HepG2 (cell line): ENCODE measurements at regions not wholly inside any gene's neighbourhood (a gene's known extent, or its start where the extent isn't known, plus 50 kb on each side); places are given as distances from the start of the nearest gene placed in this dataset.

ENCODE experiments used
- ATAC-seq: fragments of 200-7000 bp; cut with Tn5 transposase; 3 replicates; pipeline ENCODE4 v1.9.1; 2020; ENCODE audit warnings: mild to moderate bottlenecking, moderate library complexity
- BruUV-seq: library from RNA; stranded (reverse); fragments of 400-500 nt; replicated peaks from 2 replicates; lab custom pipeline; 2021; lab: Mats Ljungman, UMichigan
- CTCF ChIA-PET: fragments of 300-600 bp; formaldehyde crosslinking; extraction: SDS; loops from one replicate; lab custom pipeline; 2021; ENCODE audit warnings: low total read pairs, inconsistent platforms, low intra/inter-chr PET ratio; lab: Yijun Ruan, JAX
- POLR2A ChIA-PET: fragments of 350-600 bp; sonication (Branson Sonifier 250); formaldehyde crosslinking; loops from one replicate; lab custom pipeline; 2020; ENCODE audit warnings: antibody characterized with exemption, inconsistent platforms; lab: Yijun Ruan, JAX
- DNase-seq: peaks from one replicate; pipeline ENCODE4 v3.0.0-alpha.2; 2015; ENCODE audit warnings: low spot score
- FAIRE-seq: peaks from 3 replicates; lab custom pipeline; 2011; peaks lifted over from hg19 to GRCh38; lab: Jason Lieb, UNC
- H2AFZ ChIP-seq: one replicate; pipeline ENCODE4 v1.6.1; 2011; ENCODE audit warnings: low read length, inconsistent platforms
- H3K27ac ChIP-seq: fragments of 300-600 bp; 3 replicates; pipeline ENCODE4 v1.8.0; 2011; ENCODE audit warnings: mixed run types, mild to moderate bottlenecking, mixed read lengths, low read length, inconsistent platforms; ENCODE audit not compliant: insufficient read depth; ENCODE audit errors: extremely low read length
- H3K27me3 ChIP-seq, 2 experiments: fragments of 200-600 bp in 1 of 2; 2 replicates in 1 of 2; 3 replicates in 1 of 2; pipeline versions ENCODE4 v1.6.0 to v1.8.0; 2011; ENCODE audit warnings: low read length in 2 of 2, mild to moderate bottlenecking in 2 of 2, moderate library complexity in 2 of 2, inconsistent platforms in 1 of 2; ENCODE audit not compliant: insufficient read depth in 2 of 2, control insufficient read depth in 1 of 2
- H3K36me3 ChIP-seq, 2 experiments: fragments of 200-600 bp in 1 of 2; replicated peaks in 1 of 2; 2 replicates in 1 of 2; 3 replicates in 1 of 2; pipeline versions ENCODE4 v1.5.1 to v1.8.0; 2011; ENCODE audit warnings: low read length in 2 of 2, inconsistent platforms in 1 of 2; ENCODE audit not compliant: insufficient read depth in 2 of 2, control insufficient read depth in 1 of 2
- H3K4me1 ChIP-seq: 2 replicates; pipeline ENCODE4 v1.5.1; 2012; ENCODE audit warnings: low read length, inconsistent platforms; ENCODE audit not compliant: insufficient read depth
- H3K4me2 ChIP-seq: 2 replicates; pipeline ENCODE4 v1.6.0; 2011; ENCODE audit warnings: low read depth, low read length, inconsistent platforms
- H3K4me3 ChIP-seq, 3 experiments: fragments of 200-600 bp in 1 of 3; sonication (generic), shearing (Covaris generic) in 1 of 3; replicated peaks in 1 of 3; 2 replicates each; pipeline ENCODE4 v1.5.1; 2011 to 2016; ENCODE audit warnings: low read length in 3 of 3, inconsistent platforms in 2 of 3, low read depth in 2 of 3, mild to moderate bottlenecking in 2 of 3, control low read depth in 1 of 3, mixed read lengths in 1 of 3; ENCODE audit not compliant: insufficient read depth in 1 of 3
- H3K79me2 ChIP-seq: one replicate; pipeline ENCODE4 v1.6.1; 2011; ENCODE audit warnings: low read length, inconsistent platforms; ENCODE audit not compliant: insufficient read depth
- H3K9ac ChIP-seq: 2 replicates; pipeline ENCODE4 v1.6.0; 2011; ENCODE audit warnings: mild to moderate bottlenecking, low read depth, low read length, inconsistent platforms; ENCODE audit not compliant: insufficient read depth
- H3K9me3 ChIP-seq: 2 replicates; pipeline ENCODE4 v1.5.1; 2012; ENCODE audit warnings: mild to moderate bottlenecking, low read length
- H4K20me1 ChIP-seq: 2 replicates; pipeline ENCODE4 v1.6.0; 2011; ENCODE audit warnings: inconsistent platforms, mild to moderate bottlenecking, low read length, moderate library complexity; ENCODE audit not compliant: insufficient read depth
- CAMTA2 ChIP-seq: sonication (generic); formaldehyde crosslinking; IDR thresholded peaks from 2 replicates; pipeline ENCODE4 v1.4.0; 2020; ENCODE audit warnings: mild to moderate bottlenecking, missing genetic modification reagents, borderline replicate concordance
- TOPORS ChIP-seq: sonication (generic); formaldehyde crosslinking; IDR thresholded peaks from 2 replicates; pipeline ENCODE4 v1.8.0; 2023; ENCODE audit warnings: mild to moderate bottlenecking, missing genetic modification reagents
- ZNF12 ChIP-seq: sonication (generic); formaldehyde crosslinking; IDR thresholded peaks from 2 replicates; pipeline ENCODE4 v1.5.0; 2020; ENCODE audit warnings: missing genetic modification reagents
- ZNF747 ChIP-seq: sonication (generic); formaldehyde crosslinking; IDR thresholded peaks from 2 replicates; pipeline ENCODE4 v1.8.1; 2023; ENCODE audit warnings: missing genetic modification reagents, mild to moderate bottlenecking, borderline replicate concordance
- WGBS: methylation state at CpG from one replicate; pipeline ENCODE4 v1.1.6; 2017; ENCODE audit warnings: low lambda C conversion rate; 5-methylcytosine and 5-hydroxymethylcytosine counted together
- in situ Hi-C: cut with HindIII; loops from 2 replicates; pipeline ENCODE4 v1.10.0; 2017; ENCODE audit warnings: low pct_unique_long_range_greater_than_20kb; ENCODE audit not compliant: extremely low pct_ligation_motif_present
- intact Hi-C: fragments of 100-400 bp; cut with micrococcal nuclease; formaldehyde crosslinking; loops from one replicate; pipeline ENCODE4 v1.10.0; 2022; ENCODE audit not compliant: unreplicated experiment
- TF ChIP-seq, protein P1 (sequence below): IDR thresholded peaks from 2 replicates; pipeline ENCODE4 v1.6.1; 2012; ENCODE audit warnings: inconsistent platforms
- TF ChIP-seq, protein P2 (sequence below): sonication (generic); formaldehyde crosslinking; IDR thresholded peaks from 2 replicates; pipeline ENCODE4 v1.4.0; 2020; ENCODE audit warnings: missing genetic modification reagents
- TF ChIP-seq, protein P3 (sequence below): sonication (generic); formaldehyde crosslinking; IDR thresholded peaks from 2 replicates; pipeline ENCODE4 v1.5.1; 2020; ENCODE audit warnings: mild to moderate bottlenecking, moderate library complexity, missing genetic modification reagents

DNA sequence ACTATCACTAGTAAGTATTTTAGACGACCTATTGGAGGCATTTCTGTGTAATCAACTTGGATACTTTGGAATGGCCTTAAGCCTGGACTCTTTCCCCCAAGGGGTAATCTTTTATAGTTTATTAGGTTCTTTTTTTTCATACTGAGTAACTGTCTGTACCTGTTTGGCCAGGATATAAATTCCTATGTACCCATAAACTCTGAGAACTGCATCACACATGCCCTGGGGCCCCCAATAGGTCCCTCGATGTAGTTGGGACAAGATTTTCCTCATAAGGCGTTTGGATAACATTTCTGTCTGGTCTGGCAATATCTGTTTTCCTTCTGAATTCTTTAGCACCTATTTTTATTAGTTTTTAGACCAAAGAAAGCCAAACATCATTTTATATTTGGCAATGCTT, 86.4 kb upstream of the WNT7A start:
- no peak for FAIRE-seq
- CTCF ChIA-PET = no interaction called here
- no peak for TF ChIP-seq CAMTA2 (CRISPR knock-in tag)
- TF ChIP-seq TOPORS (CRISPR knock-in tag) = no peak
- TF ChIP-seq, protein P1, sequence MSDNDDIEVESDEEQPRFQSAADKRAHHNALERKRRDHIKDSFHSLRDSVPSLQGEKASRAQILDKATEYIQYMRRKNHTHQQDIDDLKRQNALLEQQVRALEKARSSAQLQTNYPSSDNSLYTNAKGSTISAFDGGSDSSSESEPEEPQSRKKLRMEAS = no peak
- TF ChIP-seq, protein P2, sequence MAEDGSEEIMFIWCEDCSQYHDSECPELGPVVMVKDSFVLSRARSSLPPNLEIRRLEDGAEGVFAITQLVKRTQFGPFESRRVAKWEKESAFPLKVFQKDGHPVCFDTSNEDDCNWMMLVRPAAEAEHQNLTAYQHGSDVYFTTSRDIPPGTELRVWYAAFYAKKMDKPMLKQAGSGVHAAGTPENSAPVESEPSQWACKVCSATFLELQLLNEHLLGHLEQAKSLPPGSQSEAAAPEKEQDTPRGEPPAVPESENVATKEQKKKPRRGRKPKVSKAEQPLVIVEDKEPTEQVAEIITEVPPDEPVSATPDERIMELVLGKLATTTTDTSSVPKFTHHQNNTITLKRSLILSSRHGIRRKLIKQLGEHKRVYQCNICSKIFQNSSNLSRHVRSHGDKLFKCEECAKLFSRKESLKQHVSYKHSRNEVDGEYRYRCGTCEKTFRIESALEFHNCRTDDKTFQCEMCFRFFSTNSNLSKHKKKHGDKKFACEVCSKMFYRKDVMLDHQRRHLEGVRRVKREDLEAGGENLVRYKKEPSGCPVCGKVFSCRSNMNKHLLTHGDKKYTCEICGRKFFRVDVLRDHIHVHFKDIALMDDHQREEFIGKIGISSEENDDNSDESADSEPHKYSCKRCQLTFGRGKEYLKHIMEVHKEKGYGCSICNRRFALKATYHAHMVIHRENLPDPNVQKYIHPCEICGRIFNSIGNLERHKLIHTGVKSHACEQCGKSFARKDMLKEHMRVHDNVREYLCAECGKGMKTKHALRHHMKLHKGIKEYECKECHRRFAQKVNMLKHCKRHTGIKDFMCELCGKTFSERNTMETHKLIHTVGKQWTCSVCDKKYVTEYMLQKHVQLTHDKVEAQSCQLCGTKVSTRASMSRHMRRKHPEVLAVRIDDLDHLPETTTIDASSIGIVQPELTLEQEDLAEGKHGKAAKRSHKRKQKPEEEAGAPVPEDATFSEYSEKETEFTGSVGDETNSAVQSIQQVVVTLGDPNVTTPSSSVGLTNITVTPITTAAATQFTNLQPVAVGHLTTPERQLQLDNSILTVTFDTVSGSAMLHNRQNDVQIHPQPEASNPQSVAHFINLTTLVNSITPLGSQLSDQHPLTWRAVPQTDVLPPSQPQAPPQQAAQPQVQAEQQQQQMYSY = no peak
- TF ChIP-seq, protein P3, sequence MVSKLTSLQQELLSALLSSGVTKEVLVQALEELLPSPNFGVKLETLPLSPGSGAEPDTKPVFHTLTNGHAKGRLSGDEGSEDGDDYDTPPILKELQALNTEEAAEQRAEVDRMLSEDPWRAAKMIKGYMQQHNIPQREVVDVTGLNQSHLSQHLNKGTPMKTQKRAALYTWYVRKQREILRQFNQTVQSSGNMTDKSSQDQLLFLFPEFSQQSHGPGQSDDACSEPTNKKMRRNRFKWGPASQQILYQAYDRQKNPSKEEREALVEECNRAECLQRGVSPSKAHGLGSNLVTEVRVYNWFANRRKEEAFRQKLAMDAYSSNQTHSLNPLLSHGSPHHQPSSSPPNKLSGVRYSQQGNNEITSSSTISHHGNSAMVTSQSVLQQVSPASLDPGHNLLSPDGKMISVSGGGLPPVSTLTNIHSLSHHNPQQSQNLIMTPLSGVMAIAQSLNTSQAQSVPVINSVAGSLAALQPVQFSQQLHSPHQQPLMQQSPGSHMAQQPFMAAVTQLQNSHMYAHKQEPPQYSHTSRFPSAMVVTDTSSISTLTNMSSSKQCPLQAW (CRISPR knock-in tag) = no peak
- no peak for TF ChIP-seq ZNF747 (CRISPR knock-in tag)
- TF ChIP-seq ZNF12 (CRISPR knock-in tag) = no peak
- TF ChIP-seq, all 625 proteins: peak for 0

More for the DNA sequence above, 86.4 kb upstream of the WNT7A start:
- in situ Hi-C loops (no loop called here), intact Hi-C loops (no loop called here)
- H3K36me3 ChIP-seq = no peaks in the 10 kb centered on the region
- no peaks in the 10 kb centered on the region for H3K4me1 ChIP-seq
- H3K79me2 ChIP-seq = no peaks in the 10 kb centered on the region
- H3K9ac ChIP-seq = no peak overlapping the region
- 0% methylated on average over 3 of the region's 3 CpGs for WGBS
- H3K4me3 ChIP-seq = no peak overlapping the region
- no peak overlapping the region for H3K4me2 ChIP-seq
- BruUV-seq = no TSS peak
- no peak for ATAC-seq
- no peak overlapping the region for H3K27ac ChIP-seq
- POLR2A ChIA-PET = no interaction called here
- H3K9me3 ChIP-seq = no peaks in the 10 kb centered on the region
- H3K27me3 ChIP-seq = peaks cover 0 to 4% of the 10 kb centered on the region in 2 experiments; a peak in 1 of 5 replicates
- H2AFZ ChIP-seq = no peak overlapping the region
- no peak for DNase-seq
- no peaks in the 10 kb centered on the region for H4K20me1 ChIP-seq
